GM10248 (cell line): ENCODE measurements at regions not wholly inside any gene's neighbourhood (a gene's known extent, or its start where the extent isn't known, plus 50 kb on each side); places are given as distances from the start of the nearest gene placed in this dataset.
"Not testable (repeated sequence)": the region's sequence is repeated elsewhere in the genome, so short reads cannot be mapped to it uniquely, and the experiment has no call there.

ENCODE experiments used
- CTCF ChIA-PET: fragments of 300-600 bp; sonication (Branson Sonifier 250); formaldehyde crosslinking; extraction: SDS; loops from one replicate; lab custom pipeline; 2021; ENCODE audit warnings: antibody characterized with exemption; lab: Yijun Ruan, JAX
- POLR2A ChIA-PET: fragments of 350-650 bp; sonication (Branson Sonifier 250); formaldehyde crosslinking; extraction: SDS; loops from one replicate; lab custom pipeline; 2020; ENCODE audit warnings: antibody characterized with exemption; lab: Yijun Ruan, JAX
- DNase-seq: peaks from one replicate; pipeline ENCODE4 v3.0.0; 2012; ENCODE audit errors: extremely low spot score
- CTCF ChIP-seq: IDR thresholded peaks from 2 replicates; pipeline ENCODE4 v1.5.1; 2012; ENCODE audit warnings: mild to moderate bottlenecking, low read depth; ENCODE audit errors: extremely low read depth, missing control alignments, control extremely low read depth

GRCh38 chr18:14937271-14937670, 189.3 kb downstream of the ANKRD30B start:
- no peak for TF ChIP-seq CTCF
- no peak for DNase-seq
- ChIA-PET POLR2A (no interaction called here), CTCF (no interaction called here)

GRCh38 chr18:14939141-14939540, 191.2 kb downstream of the ANKRD30B start:
- no peak for TF ChIP-seq CTCF
- POLR2A ChIA-PET = no interaction called here
- CTCF ChIA-PET = no interaction called here

GRCh38 chr18:14940106-14940505, 192.1 kb downstream of the ANKRD30B start:
- POLR2A ChIA-PET, DNase-seq, CTCF ChIA-PET: not testable (repeated sequence)

More at GRCh38 chr18:14939141-14939540, 191.2 kb downstream of the ANKRD30B start:
- DNase-seq = no peak

DNA sequence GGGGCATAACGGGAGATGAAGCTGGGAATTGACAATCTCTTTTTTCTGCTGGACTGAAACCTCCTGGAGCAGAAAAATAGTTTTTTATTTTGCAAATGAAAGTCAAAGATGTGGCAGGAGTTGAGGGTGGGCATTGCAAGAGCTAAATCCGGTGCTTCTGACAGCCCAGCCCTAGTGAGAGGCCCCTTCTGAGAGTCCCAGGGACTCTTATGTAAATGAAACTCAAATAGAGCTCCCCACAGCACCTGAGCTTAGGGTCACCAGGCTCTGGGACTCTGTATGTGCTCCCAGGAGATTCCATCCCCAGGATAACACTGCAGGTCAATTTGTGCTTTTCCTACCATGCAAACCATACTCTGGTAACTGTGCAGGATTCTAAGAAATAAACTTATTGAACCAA, 192.8 kb downstream of the ANKRD30B start:
- no peak for DNase-seq
- POLR2A ChIA-PET = no interaction called here
- TF ChIP-seq CTCF = no peak
- CTCF ChIA-PET = no interaction called here

DNA sequence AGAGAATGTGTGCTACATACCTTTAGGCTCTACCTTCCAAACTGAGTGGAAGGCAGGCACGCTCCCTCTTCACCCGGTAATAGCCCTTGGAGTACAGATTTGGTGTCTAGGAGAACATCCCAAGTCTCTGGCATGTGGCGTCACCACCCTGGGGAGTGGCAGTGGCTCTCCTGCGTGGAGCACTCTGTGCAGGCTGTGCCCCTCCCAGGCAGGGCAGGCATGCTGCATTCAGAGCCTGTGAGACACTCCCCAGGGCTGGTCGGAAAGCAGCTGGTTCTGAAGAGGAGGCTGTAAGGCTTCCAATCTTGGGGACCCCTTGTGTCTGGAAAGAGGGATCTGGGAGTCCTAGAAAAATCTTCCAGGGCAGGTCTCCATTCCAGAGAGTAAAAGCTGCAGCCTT, 193.3 kb downstream of the ANKRD30B start:
- DNase-seq = no peak
- ChIA-PET CTCF (no interaction called here), POLR2A (no interaction called here)
- no peak for TF ChIP-seq CTCF

GRCh38 chr18:14941792-14942191, 193.8 kb downstream of the ANKRD30B start:
- ChIA-PET CTCF (no interaction called here), POLR2A (no interaction called here)
- DNase-seq = no peak
- no peak for TF ChIP-seq CTCF

- DNase-seq = no peak
- ChIA-PET CTCF (no interaction called here), POLR2A (no interaction called here)
- no peak for TF ChIP-seq CTCF
Observed at GRCh38 chr18:14942275-14942674, 194.3 kb downstream of the ANKRD30B start.

DNA sequence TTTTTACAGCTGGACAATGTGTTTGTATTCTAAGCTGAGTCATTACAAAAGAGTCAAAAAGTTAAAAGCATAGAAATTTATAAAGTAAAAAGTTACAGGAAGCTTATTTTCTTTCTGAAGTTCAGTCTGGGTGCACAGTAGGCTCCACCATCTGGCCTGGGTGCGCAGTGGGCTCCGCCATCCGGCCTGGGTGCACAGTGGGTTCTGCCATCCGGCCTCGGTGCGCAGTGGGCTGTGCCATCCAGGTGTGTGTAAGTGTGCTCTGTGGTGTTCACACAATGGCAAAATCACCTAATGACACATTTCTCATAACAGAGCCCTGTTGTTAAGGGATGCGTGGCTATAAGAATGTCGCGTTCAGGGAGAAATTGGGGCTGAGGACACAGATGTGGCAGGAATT, 195.5 kb downstream of the ANKRD30B start:
- ChIA-PET CTCF (no interaction called here), POLR2A (no interaction called here)
- TF ChIP-seq CTCF = no peak
- no peak for DNase-seq
